Heart left ventricle (tissue), 13 donors: ENCODE measurements at regions not wholly inside any gene's neighbourhood (a gene's known extent, or its start where the extent isn't known, plus 50 kb on each side); places are given as distances from the start of the nearest gene placed in this dataset.

Experiments used
- POLR2A ChIP-seq, 2 donors: fragments of 450-650 bp; IDR thresholded peaks; one replicate each; pipeline ENCODE4 v1.6.1; 2017; ENCODE audit warnings: antibody characterized with exemption in 2 of 2, mild to moderate bottlenecking in 2 of 2, moderate library complexity in 2 of 2
- TF ChIP-seq, protein P1 (sequence below), 12 donors: fragments of 200-600 bp; sonication (generic) in 4 of 12; IDR thresholded peaks; one replicate each; pipeline versions ENCODE4 v1.5.0 to v1.8.0; 2018 to 2022; ENCODE audit warnings: antibody characterized with exemption in 12 of 12, mild to moderate bottlenecking in 5 of 12
- donor health status: ischemic (EF 13 %, LVEDD 7.1; RV severe dilation, severe dysfunction).
- donor health status: DM: no; HTN: yes; CAD: no.
- donor health status: DM: no; HTN: no; CAD: no.
- donor health status: ischemic (EF 25% LVEDD 6.9; RV normal size, moderate dysfunction).
- donor health status: ischemic (EF 25% LVEDD 5.7; RV mildly dilated, moderate dysfunction).
- donor health status: ischemic (EF 35%, LVEDD 5.7; RV mildly dilated, moderate dysfunction).
- donor health status: nonischemic (EF 11% LVEDD 7.7; RV severe dilation, severe dysfunction).
- donor health status: DM: yes; HTN: yes; CAD: no.
- donor health status: PGD.
- donor health status: ischemic (EF 29% LVEDD 5.4; RV normal size, mild dysfunction).
- donor health status: nonischemic (EF 23%, LVEDD 6.1; RV moderate dilation, normal function).

DNA sequence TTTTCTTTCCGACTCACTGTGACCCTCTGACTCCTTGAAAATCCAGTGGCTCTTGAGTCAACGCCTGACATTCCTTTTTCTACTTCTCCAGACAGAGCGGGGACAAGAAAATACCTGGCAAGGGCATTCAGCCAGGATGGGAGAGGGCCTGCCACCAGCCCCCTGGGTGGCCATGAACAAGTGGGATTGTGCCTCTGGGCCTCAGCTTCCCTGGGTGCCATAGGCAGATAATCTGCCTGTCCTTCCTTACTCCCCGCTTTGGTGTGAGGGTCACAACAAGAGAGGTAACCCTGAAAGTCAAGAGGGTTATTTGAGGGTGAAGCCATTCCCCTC is 613.9 kb upstream of the CADM1 start:
- TF ChIP-seq, protein P1, sequence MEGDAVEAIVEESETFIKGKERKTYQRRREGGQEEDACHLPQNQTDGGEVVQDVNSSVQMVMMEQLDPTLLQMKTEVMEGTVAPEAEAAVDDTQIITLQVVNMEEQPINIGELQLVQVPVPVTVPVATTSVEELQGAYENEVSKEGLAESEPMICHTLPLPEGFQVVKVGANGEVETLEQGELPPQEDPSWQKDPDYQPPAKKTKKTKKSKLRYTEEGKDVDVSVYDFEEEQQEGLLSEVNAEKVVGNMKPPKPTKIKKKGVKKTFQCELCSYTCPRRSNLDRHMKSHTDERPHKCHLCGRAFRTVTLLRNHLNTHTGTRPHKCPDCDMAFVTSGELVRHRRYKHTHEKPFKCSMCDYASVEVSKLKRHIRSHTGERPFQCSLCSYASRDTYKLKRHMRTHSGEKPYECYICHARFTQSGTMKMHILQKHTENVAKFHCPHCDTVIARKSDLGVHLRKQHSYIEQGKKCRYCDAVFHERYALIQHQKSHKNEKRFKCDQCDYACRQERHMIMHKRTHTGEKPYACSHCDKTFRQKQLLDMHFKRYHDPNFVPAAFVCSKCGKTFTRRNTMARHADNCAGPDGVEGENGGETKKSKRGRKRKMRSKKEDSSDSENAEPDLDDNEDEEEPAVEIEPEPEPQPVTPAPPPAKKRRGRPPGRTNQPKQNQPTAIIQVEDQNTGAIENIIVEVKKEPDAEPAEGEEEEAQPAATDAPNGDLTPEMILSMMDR (IDR thresholded peaks at IDR 0.05) = no peak
- no peak for TF ChIP-seq POLR2A (IDR thresholded peaks at IDR 0.05)
